ENCODE measurements at regions not wholly inside any gene's neighbourhood (a gene's known extent, or its start where the extent isn't known, plus 50 kb on each side); places are given as distances from the start of the nearest gene placed in this dataset.

DNA sequence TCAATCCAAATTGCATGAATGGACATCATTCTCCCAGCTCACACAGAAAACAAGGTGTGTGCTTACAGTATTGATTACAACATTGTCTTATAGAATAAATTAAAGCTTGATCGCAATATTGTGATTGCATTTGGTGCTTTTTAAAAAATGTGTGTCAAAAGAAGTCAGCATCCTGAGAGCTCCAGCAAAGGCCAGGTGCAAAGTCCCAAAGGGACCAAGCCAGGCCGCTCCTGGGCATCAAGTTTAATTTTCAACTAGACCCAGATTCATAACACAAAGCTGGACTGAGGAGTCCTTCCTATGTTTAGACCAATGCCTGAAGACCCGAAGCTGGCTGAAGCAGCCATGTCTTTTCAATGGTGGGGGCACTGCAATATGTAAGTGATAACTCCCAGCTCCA lies 295.6 kb downstream of the IRX2 start:
- WGBS, result 98% methylated on average over 3 of the region's 3 CpGs
- Histone ChIP-seq H3K9me3 (no peaks in the 10 kb centered on the region), H3K4me1 (no peaks in the 10 kb centered on the region), H3K36me3 (no peaks in the 10 kb centered on the region), H3K27me3 (no peaks in the 10 kb centered on the region), H3K4me3 (no peak overlapping the region), H3K27ac (no peak overlapping the region)
- no peak for DNase-seq (ENCODE audit: low spot score in 2 of 2)
- TF ChIP-seq EP300 (IDR thresholded peaks at IDR 0.05), result no peak
- no peak for TF ChIP-seq POLR2A (IDR thresholded peaks at IDR 0.05)
- no peak for TF ChIP-seq POLR2AphosphoS5 (IDR thresholded peaks at IDR 0.05)
- TF ChIP-seq, protein P1, sequence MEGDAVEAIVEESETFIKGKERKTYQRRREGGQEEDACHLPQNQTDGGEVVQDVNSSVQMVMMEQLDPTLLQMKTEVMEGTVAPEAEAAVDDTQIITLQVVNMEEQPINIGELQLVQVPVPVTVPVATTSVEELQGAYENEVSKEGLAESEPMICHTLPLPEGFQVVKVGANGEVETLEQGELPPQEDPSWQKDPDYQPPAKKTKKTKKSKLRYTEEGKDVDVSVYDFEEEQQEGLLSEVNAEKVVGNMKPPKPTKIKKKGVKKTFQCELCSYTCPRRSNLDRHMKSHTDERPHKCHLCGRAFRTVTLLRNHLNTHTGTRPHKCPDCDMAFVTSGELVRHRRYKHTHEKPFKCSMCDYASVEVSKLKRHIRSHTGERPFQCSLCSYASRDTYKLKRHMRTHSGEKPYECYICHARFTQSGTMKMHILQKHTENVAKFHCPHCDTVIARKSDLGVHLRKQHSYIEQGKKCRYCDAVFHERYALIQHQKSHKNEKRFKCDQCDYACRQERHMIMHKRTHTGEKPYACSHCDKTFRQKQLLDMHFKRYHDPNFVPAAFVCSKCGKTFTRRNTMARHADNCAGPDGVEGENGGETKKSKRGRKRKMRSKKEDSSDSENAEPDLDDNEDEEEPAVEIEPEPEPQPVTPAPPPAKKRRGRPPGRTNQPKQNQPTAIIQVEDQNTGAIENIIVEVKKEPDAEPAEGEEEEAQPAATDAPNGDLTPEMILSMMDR (IDR thresholded peaks at IDR 0.05), result no peak

DNA sequence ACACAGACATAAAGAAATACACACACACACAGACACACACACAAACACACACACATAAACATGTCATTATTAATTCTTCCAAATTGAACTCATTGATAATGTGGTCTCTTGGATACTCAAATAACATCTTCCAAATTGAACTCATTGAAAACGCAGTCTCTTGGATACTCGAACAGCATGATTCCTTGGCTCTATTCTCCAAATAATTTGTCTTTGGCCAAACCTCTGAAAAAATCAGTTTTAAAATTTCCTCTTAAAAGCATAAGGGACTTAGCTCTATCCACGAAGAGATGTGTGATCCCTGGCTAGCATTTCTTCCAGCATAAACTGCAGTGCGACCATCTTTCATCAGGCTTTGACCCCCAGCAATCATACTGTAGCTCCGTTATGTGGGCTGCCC lies 296.6 kb downstream of the IRX2 start:
- Histone ChIP-seq H3K9me3 (no peaks in the 10 kb centered on the region), H3K27me3 (no peaks in the 10 kb centered on the region), H3K36me3 (no peaks in the 10 kb centered on the region), H3K4me3 (no peak overlapping the region), H3K4me1 (no peaks in the 10 kb centered on the region), H3K27ac (no peak overlapping the region)
- no peak for DNase-seq (ENCODE audit: low spot score in 2 of 2)
- no peak for TF ChIP-seq POLR2AphosphoS5 (IDR thresholded peaks at IDR 0.05)
- TF ChIP-seq, protein P1 (IDR thresholded peaks at IDR 0.05), result no peak
- TF ChIP-seq EP300 (IDR thresholded peaks at IDR 0.05), result no peak
- no peak for TF ChIP-seq POLR2A (IDR thresholded peaks at IDR 0.05)
- WGBS, result 74% methylated on average over 5 of the region's 5 CpGs

DNA sequence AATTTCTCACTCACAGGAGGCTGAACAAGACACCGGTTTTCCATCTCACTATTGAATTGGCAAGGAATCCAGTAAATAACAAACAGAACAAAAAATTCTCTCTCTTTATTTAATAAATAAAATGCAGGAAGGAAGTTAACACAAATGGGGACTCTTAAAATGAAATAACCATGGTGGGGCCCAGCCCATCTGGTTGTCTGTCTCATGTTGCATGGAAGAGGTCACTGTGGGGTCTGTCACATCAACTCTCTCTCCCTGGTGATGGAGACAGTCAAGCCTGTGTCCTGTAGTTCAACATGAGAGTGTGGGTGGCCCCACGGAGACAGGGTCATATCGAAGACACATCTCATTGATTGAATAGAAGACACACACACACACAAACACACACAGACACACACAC lies 297.7 kb downstream of the IRX2 start:
- TF ChIP-seq, protein P1 (IDR thresholded peaks at IDR 0.05), result no peak
- TF ChIP-seq EP300 (IDR thresholded peaks at IDR 0.05) (no peak), POLR2A (IDR thresholded peaks at IDR 0.05) (no peak), POLR2AphosphoS5 (IDR thresholded peaks at IDR 0.05) (no peak)
- WGBS, result 82% methylated on average over 3 of the region's 3 CpGs
- no peak overlapping the region for H3K27ac ChIP-seq
- H3K4me3 ChIP-seq, result no peak overlapping the region
- no peaks in the 10 kb centered on the region for H3K36me3 ChIP-seq
- no peaks in the 10 kb centered on the region for H3K4me1 ChIP-seq
- no peaks in the 10 kb centered on the region for H3K27me3 ChIP-seq
- DNase-seq (ENCODE audit: low spot score in 2 of 2), result no peak
- no peaks in the 10 kb centered on the region for H3K9me3 ChIP-seq

DNA sequence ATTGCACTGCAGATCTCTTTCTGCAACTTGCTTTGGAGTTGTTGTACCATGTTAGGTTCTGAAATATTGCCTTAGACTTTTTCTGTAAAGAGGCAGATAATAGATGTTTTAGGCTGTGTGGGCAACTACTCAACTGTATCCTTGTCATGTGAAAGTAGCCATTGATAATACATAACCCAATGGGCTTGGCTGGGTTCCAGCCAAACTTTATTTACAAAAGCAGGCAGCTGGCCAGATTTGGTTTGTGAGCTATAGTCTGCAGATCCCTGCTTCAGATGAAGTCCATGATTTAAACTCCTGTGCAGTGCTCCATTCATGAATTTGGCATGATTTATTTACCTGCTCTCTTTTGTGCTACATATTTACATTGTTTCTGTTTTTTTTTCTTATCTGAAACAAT lies 300.4 kb downstream of the IRX2 start:
- DNase-seq (ENCODE audit: low spot score in 2 of 2), result no peak
- Histone ChIP-seq H3K27ac (no peak overlapping the region), H3K27me3 (no peaks in the 10 kb centered on the region), H3K4me3 (no peak overlapping the region), H3K4me1 (no peaks in the 10 kb centered on the region), H3K36me3 (no peaks in the 10 kb centered on the region), H3K9me3 (no peaks in the 10 kb centered on the region)
- TF ChIP-seq POLR2AphosphoS5 (IDR thresholded peaks at IDR 0.05), result no peak
- TF ChIP-seq, protein P1 (IDR thresholded peaks at IDR 0.05), result no peak

DNA sequence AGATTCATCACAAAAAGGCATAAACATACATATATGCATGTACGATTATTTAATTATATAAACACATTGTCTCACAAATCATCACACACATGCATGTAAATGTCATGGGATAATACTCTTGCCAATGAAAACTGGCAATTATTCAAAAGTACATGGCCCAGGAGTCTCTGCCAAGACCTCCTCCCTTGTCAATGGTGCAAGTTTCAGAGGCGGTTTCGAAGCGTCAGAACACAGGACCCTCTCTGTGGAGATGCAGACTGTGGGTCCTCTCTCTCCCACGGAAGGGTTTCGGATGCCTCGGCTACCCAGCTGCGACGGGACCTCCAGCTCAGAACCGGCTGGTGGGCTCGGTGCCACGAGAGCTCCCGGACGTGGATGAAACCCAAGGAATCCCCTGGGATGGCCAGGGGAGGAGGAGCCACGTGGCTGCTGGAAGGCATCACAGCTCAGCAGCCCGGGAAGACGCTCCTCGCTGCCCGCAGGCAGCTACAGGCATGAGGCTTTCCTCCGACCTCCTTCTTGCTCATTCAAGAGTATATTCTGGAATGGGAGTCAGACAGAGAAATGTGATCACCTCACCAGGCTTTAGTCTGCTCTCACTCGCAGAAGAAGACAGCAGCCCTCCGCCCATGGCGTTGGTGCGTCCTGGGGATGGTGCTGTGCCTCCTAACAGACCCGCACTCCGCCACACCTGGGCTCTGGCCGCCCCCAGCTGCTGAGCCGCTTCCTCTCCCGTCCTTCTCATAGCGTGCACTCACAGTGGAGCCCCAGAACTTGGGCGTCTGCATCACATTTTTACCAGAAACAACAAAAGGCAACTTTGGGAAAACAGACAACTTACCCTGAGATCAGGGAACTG lies 308.8 kb downstream of the IRX2 start:
- 88% methylated on average over 16 of the region's 31 CpGs for WGBS
- Histone ChIP-seq H3K9me3 (no peaks in the 10 kb centered on the region), H3K4me3 (no peak overlapping the region), H3K27ac (no peak overlapping the region), H3K36me3 (no peaks in the 10 kb centered on the region), H3K27me3 (peaks cover 3% of the 10 kb centered on the region), H3K4me1 (no peaks in the 10 kb centered on the region)
- DNase-seq (ENCODE audit: low spot score in 2 of 2), result no peak
- TF ChIP-seq, protein P1 (IDR thresholded peaks at IDR 0.05), result no peak
- TF ChIP-seq POLR2A (IDR thresholded peaks at IDR 0.05), result no peak
- no peak for TF ChIP-seq EP300 (IDR thresholded peaks at IDR 0.05)

Data from suprapubic skin (tissue), 4 donors.